GM12864 (cell line): ENCODE measurements at regions not wholly inside any gene's neighbourhood (a gene's known extent, or its start where the extent isn't known, plus 50 kb on each side); places are given as distances from the start of the nearest gene placed in this dataset.

ENCODE experiments used
- DNase-seq: peaks from one replicate; pipeline ENCODE4 v3.0.0-alpha.2; 2011; ENCODE audit warnings: low read depth
- H3K4me3 ChIP-seq: 2 replicates; pipeline ENCODE4 v1.5.1; 2011; ENCODE audit warnings: mild to moderate bottlenecking, low read depth, low read length, control low read depth
- CTCF ChIP-seq: IDR thresholded peaks from 2 replicates; pipeline ENCODE4 v1.5.1; 2011; ENCODE audit warnings: low read depth, mild to moderate bottlenecking, moderate library complexity, low read length, control low read depth, inconsistent platforms; ENCODE audit errors: missing control alignments

- H3K4me3 ChIP-seq = no peak overlapping the region
- TF ChIP-seq CTCF = no peak
- no peak for DNase-seq
Observed at GRCh38 chr10:118844731-118845521, 90.2 kb upstream of the CACUL1 start.

GRCh38 chr10:118845776-118846175, 91.0 kb upstream of the CACUL1 start:
- no peak for DNase-seq
- no peak for TF ChIP-seq CTCF
- no peak overlapping the region for H3K4me3 ChIP-seq

- no peak overlapping the region for H3K4me3 ChIP-seq
- DNase-seq = peak; percentile 27
- peak; percentile 75 for TF ChIP-seq CTCF
Observed at GRCh38 chr10:118850418-118851061, 95.8 kb upstream of the CACUL1 start.

GRCh38 chr10:118851062-118852035, 96.6 kb upstream of the CACUL1 start:
- DNase-seq = no peak
- H3K4me3 ChIP-seq = no peak overlapping the region
- TF ChIP-seq CTCF = no peak

- no peak for TF ChIP-seq CTCF
- H3K4me3 ChIP-seq = no peak overlapping the region
Observed at GRCh38 chr10:118853916-118854315, 99.1 kb upstream of the CACUL1 start.

GRCh38 chr10:118856106-118856505, 101.3 kb upstream of the CACUL1 start:
- no peak for TF ChIP-seq CTCF
- DNase-seq = no peak
- H3K4me3 ChIP-seq = no peak overlapping the region

More at GRCh38 chr10:118853916-118854315, 99.1 kb upstream of the CACUL1 start:
- DNase-seq = no peak
